Loucy (cell line): ENCODE measurements at regions not wholly inside any gene's neighbourhood (a gene's known extent, or its start where the extent isn't known, plus 50 kb on each side); places are given as distances from the start of the nearest gene placed in this dataset.

Source experiments
- CTCF ChIP-seq: fragments of 200-600 bp; sonication (generic); conservative IDR thresholded peaks from 2 replicates; pipeline ENCODE4 v1.5.1; 2014; ENCODE audit warnings: mild to moderate bottlenecking, antibody characterized with exemption, low read length
- EZH2phosphoT487 ChIP-seq: fragments of 200-600 bp; IDR thresholded peaks from 2 replicates; pipeline ENCODE4 v1.6.1; 2018; ENCODE audit warnings: antibody characterized with exemption, mild to moderate bottlenecking, moderate library complexity, borderline replicate concordance

GRCh38 chr14:89575386-89576061 is 158.5 kb upstream of the FOXN3 start:
- TF ChIP-seq CTCF = no peak
- no peak for TF ChIP-seq EZH2phosphoT487
